GM18873 (cell line): ENCODE measurements at regions not wholly inside any gene's neighbourhood (a gene's known extent, or its start where the extent isn't known, plus 50 kb on each side); places are given as distances from the start of the nearest gene placed in this dataset.
"Not testable (repeated sequence)": the region's sequence is repeated elsewhere in the genome, so short reads cannot be mapped to it uniquely, and the experiment has no call there.

Source experiments
- ATAC-seq: cut with Tn5 transposase; IDR thresholded peaks from one replicate; pipeline ENCODE4 v1.9.1; 2021; ENCODE audit warnings: mild to moderate bottlenecking, moderate library complexity, moderate number of reproducible peaks; ENCODE audit not compliant: unreplicated experiment, low FRiP score

- no peak for ATAC-seq
These were observed 710.5 kb downstream of the RFPL4B start for GRCh38 chr6:113057567-113058053.

- no peak for ATAC-seq
These were observed 713.5 kb downstream of the RFPL4B start for GRCh38 chr6:113060664-113061063.

- no peak for ATAC-seq
These were observed 718.5 kb downstream of the RFPL4B start for GRCh38 chr6:113065611-113066010.

GRCh38 chr6:113067612-113068275 lies 720.6 kb downstream of the RFPL4B start:
- no peak for ATAC-seq

- ATAC-seq, result no peak
These were observed 721.4 kb downstream of the RFPL4B start for GRCh38 chr6:113068570-113068969.

GRCh38 chr6:113070681-113071080 lies 723.6 kb downstream of the RFPL4B start:
- not testable (repeated sequence) for ATAC-seq

GRCh38 chr6:113073611-113074191 lies 726.6 kb downstream of the RFPL4B start:
- no peak for ATAC-seq

GRCh38 chr6:113076116-113076515 lies 729.0 kb downstream of the RFPL4B start:
- ATAC-seq, result no peak

GRCh38 chr6:113076816-113077215 lies 729.7 kb downstream of the RFPL4B start:
- ATAC-seq, result no peak

GRCh38 chr6:113077794-113078193 lies 730.7 kb downstream of the RFPL4B start:
- ATAC-seq, result no peak

GRCh38 chr6:113078791-113079190 lies 731.7 kb downstream of the RFPL4B start:
- no peak for ATAC-seq

GRCh38 chr6:113082745-113083144 lies 735.6 kb downstream of the RFPL4B start:
- no peak for ATAC-seq

GRCh38 chr6:113083947-113084346 lies 736.8 kb downstream of the RFPL4B start:
- no peak for ATAC-seq

GRCh38 chr6:113089056-113089455 lies 741.9 kb downstream of the RFPL4B start:
- ATAC-seq, result no peak

- ATAC-seq, result no peak
These were observed 745.7 kb downstream of the RFPL4B start for GRCh38 chr6:113092795-113093194.

- no peak for ATAC-seq
These were observed 747.6 kb downstream of the RFPL4B start for GRCh38 chr6:113094779-113095178.

GRCh38 chr6:113095841-113096240 lies 748.7 kb downstream of the RFPL4B start:
- no peak for ATAC-seq

GRCh38 chr6:113102761-113103160 lies 754.4 kb upstream of the MARCKS start:
- ATAC-seq, result no peak

GRCh38 chr6:113103634-113104361 lies 753.3 kb upstream of the MARCKS start:
- no peak for ATAC-seq

- ATAC-seq, result no peak
These were observed 752.6 kb upstream of the MARCKS start for GRCh38 chr6:113104541-113104940.

- ATAC-seq, result no peak
These were observed 752.2 kb upstream of the MARCKS start for GRCh38 chr6:113104951-113105350.

GRCh38 chr6:113110211-113110610 lies 746.9 kb upstream of the MARCKS start:
- no peak for ATAC-seq
